ENCODE measurements at regions not wholly inside any gene's neighbourhood (a gene's known extent, or its start where the extent isn't known, plus 50 kb on each side); places are given as distances from the start of the nearest gene placed in this dataset.
"Not testable (repeated sequence)": the region's sequence is repeated elsewhere in the genome, so short reads cannot be mapped to it uniquely, and the experiment has no call there.

DNA sequence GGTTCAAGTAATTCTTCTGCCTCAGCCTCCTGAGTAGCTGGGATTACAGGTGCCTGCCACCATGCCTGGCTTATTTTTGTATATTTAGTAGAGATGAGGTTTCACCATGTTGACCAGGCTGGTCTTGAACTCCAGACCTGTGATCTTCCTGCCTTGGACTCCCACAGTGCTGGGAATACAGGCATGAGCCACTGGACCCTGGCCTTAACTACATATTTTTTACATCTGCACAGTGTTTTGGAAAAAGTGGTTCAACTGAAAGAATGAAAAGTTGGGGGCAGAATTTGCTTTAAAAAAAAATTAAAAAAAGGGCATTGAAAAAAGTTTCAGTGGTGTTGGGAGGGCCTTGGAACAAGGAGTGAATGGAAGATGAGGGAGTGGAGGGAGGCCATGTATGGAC, 88.9 kb upstream of the TPTE start:
- ATAC-seq (replicated peaks in 6 of 8); H3K4me1 ChIP-seq (replicated peaks in 1 of 2); in situ Hi-C loops (cut with MboI; ENCODE audit: low pct_unique_long_range_greater_than_20kb in 2 of 9, low sequenced_read_pairs in 9 of 9, unreplicated experiment in 9 of 9); H3K4me3 ChIP-seq; H3K27ac ChIP-seq: not testable (repeated sequence)

DNA sequence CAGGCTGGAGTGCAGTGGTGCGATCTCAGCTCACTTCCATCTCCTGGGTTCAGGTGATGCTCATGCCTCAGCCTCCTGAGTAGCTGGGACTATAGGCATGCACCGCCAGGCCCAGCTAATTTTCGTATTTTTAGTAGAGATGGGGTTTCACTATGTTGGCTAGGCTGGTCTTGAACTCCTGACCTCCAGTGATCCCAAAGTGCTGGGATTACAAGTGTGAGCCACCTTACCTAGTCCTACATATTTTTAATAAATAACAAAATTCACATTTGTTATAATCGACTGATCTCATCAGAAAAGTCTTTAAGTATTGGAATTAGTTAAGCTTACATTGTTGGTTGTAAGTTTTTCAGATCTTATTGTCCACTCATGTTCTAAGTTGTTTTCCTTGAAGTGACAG, 83.4 kb upstream of the TPTE start:
- H3K27ac ChIP-seq; H3K4me1 ChIP-seq (replicated peaks in 1 of 2); ATAC-seq (replicated peaks in 6 of 8); in situ Hi-C loops (cut with MboI; ENCODE audit: low pct_unique_long_range_greater_than_20kb in 2 of 9, low sequenced_read_pairs in 9 of 9, unreplicated experiment in 9 of 9); H3K4me3 ChIP-seq: not testable (repeated sequence)
- WGBS, 10 experiments, result 2 to 49% (median 26%) methylated on average over 3 to 4 of the region's 4 CpGs

DNA sequence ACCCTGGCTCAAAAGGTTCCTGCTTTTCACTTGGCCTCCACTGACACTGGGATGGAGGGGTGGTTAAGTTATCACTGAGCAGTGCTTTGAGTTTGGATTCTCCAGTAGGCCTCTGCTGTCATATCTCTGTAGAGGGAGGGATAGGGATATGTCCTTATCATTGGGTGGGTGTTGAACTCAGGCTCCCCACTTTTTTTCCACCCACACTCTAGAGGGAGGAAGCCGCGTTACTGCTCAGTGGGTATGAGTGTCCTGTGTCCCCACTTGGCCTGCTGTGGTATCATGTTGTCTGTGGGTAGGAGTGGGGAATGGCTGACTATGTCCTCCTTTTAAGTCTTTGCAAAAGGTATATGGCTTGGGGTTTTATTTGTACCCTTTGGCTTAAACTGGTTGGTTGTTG, 80.7 kb upstream of the TPTE start:
- peak in 1 of 8 experiments; percentile 27 for ATAC-seq (replicated peaks in 6 of 8)
- WGBS, 10 experiments, result 48 to 73% (median 66%) methylated on average over 1 to 2 of the region's 2 CpGs; no CpG with 5 or more reads in 2 of the 10 experiments
- H3K4me1 ChIP-seq (replicated peaks in 1 of 2); H3K27ac ChIP-seq; in situ Hi-C loops (cut with MboI; ENCODE audit: low pct_unique_long_range_greater_than_20kb in 2 of 9, low sequenced_read_pairs in 9 of 9, unreplicated experiment in 9 of 9); H3K4me3 ChIP-seq: not testable (repeated sequence)

DNA sequence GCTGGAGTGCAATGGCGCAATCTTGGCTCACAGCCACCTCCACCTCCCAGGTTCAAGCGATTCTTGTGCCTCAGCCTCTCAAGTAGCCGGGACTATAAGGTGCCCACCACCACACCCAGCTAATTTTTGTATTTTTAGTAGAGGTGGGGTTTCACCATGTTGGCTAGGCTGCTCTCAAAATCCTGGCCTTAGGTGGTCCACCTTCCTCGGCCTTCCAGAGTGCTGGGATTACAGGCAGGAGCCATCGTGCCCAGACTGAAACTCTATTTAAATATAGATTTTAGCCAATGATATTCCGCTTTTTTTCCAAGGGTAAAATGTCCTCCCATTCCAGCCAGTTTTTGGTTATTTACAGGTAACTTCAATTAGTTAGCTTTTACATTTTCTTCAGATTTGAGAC, 79.4 kb upstream of the TPTE start:
- H3K27ac ChIP-seq; ATAC-seq (replicated peaks in 6 of 8); in situ Hi-C loops (cut with MboI; ENCODE audit: low pct_unique_long_range_greater_than_20kb in 2 of 9, low sequenced_read_pairs in 9 of 9, unreplicated experiment in 9 of 9); H3K4me1 ChIP-seq (replicated peaks in 1 of 2); H3K4me3 ChIP-seq: not testable (repeated sequence)
- WGBS, 10 experiments, result 0 to 49% (median 18%) methylated on average over 1 to 5 of the region's 6 CpGs; no CpG with 5 or more reads in 1 of the 10 experiments

DNA sequence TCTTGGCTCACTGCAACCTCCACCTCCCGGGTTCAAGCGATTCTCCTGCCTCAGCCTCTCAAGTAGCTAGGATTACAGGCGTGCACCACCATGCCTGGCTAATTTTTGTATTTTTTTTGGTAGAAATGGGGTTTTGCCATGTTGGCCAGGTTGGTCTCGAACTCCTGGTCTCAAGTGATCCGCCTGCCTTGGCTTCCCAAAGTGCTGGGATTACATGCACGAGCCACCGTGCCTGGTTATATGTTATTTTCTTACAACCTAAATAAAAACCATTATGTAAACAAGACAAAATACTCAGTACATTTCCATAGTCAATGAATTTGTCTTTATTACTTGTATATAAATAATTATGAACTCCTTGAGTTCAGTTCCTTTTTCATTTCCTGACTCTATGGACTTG, 75.7 kb upstream of the TPTE start:
- 9 to 57% (median 29%) methylated on average over 3 to 7 of the region's 7 CpGs for WGBS, 10 experiments

DNA sequence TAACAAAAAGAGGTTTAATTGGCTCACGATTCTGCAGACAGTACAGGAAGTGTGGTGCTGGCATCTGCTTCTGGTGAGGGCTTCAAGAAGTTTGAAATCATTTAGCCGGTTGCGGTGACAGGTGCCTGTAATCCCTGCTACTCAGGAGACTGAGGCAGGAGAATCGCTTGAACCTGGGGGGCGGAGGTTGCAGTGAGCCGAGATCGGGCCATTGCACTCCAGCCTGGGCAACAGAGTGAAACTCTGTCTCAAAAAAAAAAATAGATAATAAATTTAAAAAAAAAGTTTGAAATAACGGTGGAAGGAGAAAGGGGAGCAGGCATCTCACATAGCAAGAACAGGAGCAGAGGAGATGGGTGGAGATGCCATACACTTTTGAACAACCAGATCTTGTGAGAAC, 71.9 kb upstream of the TPTE start:
- in situ Hi-C loops (cut with MboI; ENCODE audit: low pct_unique_long_range_greater_than_20kb in 2 of 9, low sequenced_read_pairs in 9 of 9, unreplicated experiment in 9 of 9); H3K27ac ChIP-seq; ATAC-seq (replicated peaks in 6 of 8); H3K4me3 ChIP-seq; H3K4me1 ChIP-seq (replicated peaks in 1 of 2): not testable (repeated sequence)
- WGBS, 10 experiments, result 16 to 67% (median 43%) methylated on average over 3 to 8 of the region's 8 CpGs

More for the DNA sequence above, 75.7 kb upstream of the TPTE start:
- H3K4me3 ChIP-seq; ATAC-seq (replicated peaks in 6 of 8); in situ Hi-C loops (cut with MboI; ENCODE audit: low pct_unique_long_range_greater_than_20kb in 2 of 9, low sequenced_read_pairs in 9 of 9, unreplicated experiment in 9 of 9); H3K27ac ChIP-seq; H3K4me1 ChIP-seq (replicated peaks in 1 of 2): not testable (repeated sequence)

DNA sequence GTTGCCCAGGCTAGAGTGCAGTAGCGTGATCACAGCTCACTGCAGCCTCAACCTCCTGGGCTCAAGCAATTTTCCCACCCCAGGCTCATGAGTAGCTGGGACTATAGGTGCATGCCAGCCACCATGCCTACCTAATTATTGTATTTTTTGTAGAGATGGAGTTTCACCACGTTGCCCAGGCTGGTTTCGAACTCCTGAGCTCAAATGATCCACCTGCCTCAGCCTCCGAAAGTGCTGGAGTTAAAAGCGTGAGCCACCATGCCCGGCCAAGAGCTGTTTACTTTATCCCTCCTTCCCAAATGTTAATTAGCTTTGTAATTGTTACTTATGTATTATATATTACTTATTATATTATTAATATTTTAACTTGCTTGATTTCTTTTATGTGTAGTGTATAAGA, 70.1 kb upstream of the TPTE start:
- in situ Hi-C loops (cut with MboI; ENCODE audit: low pct_unique_long_range_greater_than_20kb in 2 of 9, low sequenced_read_pairs in 9 of 9, unreplicated experiment in 9 of 9); H3K4me1 ChIP-seq (replicated peaks in 1 of 2); H3K27ac ChIP-seq; H3K4me3 ChIP-seq; ATAC-seq (replicated peaks in 6 of 8): not testable (repeated sequence)
- 10 to 62% (median 32%) methylated on average over 2 to 5 of the region's 6 CpGs; no CpG with 5 or more reads in 2 of the 10 experiments for WGBS, 10 experiments

DNA sequence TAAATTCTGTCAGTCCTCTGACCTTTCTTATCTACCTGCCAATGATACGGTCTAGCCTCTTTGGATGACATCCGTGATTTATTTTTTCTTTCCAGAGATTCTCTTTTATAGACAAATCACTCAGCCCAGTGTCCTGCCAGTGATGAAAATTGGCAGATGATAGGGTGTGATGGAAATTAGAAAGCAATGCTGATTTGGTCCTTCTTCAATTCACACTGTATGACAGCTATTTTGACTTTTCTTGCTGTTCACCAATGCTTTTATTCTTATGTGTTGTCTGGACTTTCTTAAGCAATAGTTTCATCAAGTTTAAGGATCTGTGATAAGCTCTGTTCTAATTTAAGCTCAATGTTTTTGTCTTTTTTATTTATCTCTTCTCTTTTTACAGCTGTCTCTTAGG, 63.6 kb upstream of the TPTE start:
- H3K27ac ChIP-seq; in situ Hi-C loops (cut with MboI; ENCODE audit: low pct_unique_long_range_greater_than_20kb in 2 of 9, low sequenced_read_pairs in 9 of 9, unreplicated experiment in 9 of 9); ATAC-seq (replicated peaks in 6 of 8); H3K4me1 ChIP-seq (replicated peaks in 1 of 2); H3K4me3 ChIP-seq: not testable (repeated sequence)
- WGBS, 10 experiments, result 2 to 30% (median 18%) methylated on average over 2 of the region's 2 CpGs

DNA sequence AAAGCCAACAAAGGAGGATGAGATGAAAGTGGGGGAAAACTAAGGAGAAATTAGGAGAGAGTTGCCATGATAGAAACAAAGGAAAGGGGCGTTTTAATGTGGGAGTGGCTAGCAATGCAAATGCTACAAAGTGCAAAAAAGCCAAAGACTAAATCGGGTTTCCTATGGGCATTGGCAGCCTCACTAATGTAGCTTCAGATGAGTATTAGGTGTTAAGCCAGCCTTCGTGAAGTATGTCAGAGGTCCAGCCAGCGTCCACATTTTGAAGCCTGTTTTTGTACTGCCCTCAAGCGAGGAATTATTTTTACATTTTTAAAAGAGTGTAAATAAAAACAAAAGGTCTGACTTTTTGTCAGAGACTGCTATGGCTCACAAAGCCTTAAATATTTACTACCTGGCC, 60.4 kb upstream of the TPTE start:
- in situ Hi-C loops (cut with MboI; ENCODE audit: low pct_unique_long_range_greater_than_20kb in 2 of 9, low sequenced_read_pairs in 9 of 9, unreplicated experiment in 9 of 9), result not testable (repeated sequence)

DNA sequence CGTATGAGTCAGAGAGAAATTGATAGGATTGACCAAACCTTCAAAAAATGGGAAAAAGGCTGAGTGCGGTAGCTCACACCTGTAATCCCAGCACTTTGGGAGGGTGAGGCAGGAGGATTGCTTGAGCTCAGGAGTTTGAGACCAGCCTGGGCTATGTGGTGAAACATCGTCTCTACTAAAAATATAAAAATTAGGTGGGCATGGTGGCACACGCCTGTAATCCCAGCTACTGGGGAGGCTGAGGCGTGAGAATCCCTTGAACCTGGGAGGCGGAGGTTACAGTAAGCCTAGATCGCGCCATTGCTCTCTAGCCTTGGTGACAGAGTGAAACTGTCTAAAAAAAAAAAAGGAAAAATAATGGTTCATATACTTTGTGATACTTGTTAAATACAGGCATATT, 59.9 kb upstream of the TPTE start:
- 18 to 64% (median 46%) methylated on average over 8 of the region's 8 CpGs for WGBS, 10 experiments
- H3K4me3 ChIP-seq; in situ Hi-C loops (cut with MboI; ENCODE audit: low pct_unique_long_range_greater_than_20kb in 2 of 9, low sequenced_read_pairs in 9 of 9, unreplicated experiment in 9 of 9); H3K4me1 ChIP-seq (replicated peaks in 1 of 2); ATAC-seq (replicated peaks in 6 of 8); H3K27ac ChIP-seq: not testable (repeated sequence)

More for the DNA sequence above, 60.4 kb upstream of the TPTE start:
- not testable (repeated sequence) for H3K4me1 ChIP-seq (replicated peaks in 1 of 2); ATAC-seq (replicated peaks in 6 of 8); H3K4me3 ChIP-seq; H3K27ac ChIP-seq
- WGBS, 10 experiments, result 9 to 45% (median 31%) methylated on average over 4 to 5 of the region's 5 CpGs

DNA sequence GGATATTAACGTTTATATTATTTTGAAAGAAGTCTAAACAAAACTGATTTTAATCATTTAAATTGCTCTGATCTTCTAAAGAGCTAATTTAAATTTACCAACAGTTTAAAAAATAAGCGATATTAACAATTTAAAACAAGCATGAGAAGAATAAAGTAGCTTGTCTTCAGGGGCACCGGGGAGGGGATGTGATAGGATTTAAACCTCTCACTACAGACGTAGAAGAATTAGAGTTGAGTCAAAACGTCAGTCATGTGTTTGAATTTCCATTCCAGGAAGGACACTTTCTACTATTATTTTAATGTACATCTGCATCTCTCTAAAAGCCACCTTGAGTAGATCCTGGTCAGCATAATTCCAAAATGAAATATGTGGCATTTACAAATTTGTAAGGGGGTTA, 58.2 kb upstream of the TPTE start:
- in situ Hi-C loops (cut with MboI; ENCODE audit: low pct_unique_long_range_greater_than_20kb in 2 of 9, low sequenced_read_pairs in 9 of 9, unreplicated experiment in 9 of 9), result no loop called here
- Histone ChIP-seq H3K27ac (no peak overlapping the region), H3K4me3 (no peak overlapping the region), H3K4me1 (replicated peaks in 1 of 2) (no peaks in the 10 kb centered on the region)
- WGBS, 10 experiments, result 3 to 34% (median 14%) methylated on average over 5 of the region's 5 CpGs
- ATAC-seq (replicated peaks in 6 of 8), result no peak

DNA sequence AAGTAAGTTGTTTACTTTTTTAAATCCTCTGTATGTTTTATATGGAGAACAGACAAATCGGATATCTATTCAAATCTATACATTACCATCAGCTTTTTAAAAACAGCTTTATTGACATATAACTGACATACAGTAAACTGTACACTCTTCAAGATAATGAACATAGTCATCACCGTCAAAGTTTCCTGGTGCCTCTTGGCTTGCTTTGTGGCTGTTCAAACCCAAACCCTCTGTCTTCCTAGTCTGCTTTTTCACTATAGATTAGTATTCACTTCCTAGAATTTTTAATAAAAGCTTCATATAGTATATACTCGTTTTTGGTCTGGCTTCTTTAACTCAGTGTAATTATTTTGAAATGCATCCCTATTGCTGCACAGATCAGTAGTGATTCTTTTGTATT, 56.4 kb upstream of the TPTE start:
- no peak overlapping the region for H3K4me3 ChIP-seq
- in situ Hi-C loops (cut with MboI; ENCODE audit: low pct_unique_long_range_greater_than_20kb in 2 of 9, low sequenced_read_pairs in 9 of 9, unreplicated experiment in 9 of 9), result no loop called here
- H3K27ac ChIP-seq, result no peak overlapping the region
- 7 to 33% (median 19%) methylated on average over 3 of the region's 3 CpGs for WGBS, 10 experiments
- H3K4me1 ChIP-seq (replicated peaks in 1 of 2), result no peaks in the 10 kb centered on the region
- no peak for ATAC-seq (replicated peaks in 6 of 8)

DNA sequence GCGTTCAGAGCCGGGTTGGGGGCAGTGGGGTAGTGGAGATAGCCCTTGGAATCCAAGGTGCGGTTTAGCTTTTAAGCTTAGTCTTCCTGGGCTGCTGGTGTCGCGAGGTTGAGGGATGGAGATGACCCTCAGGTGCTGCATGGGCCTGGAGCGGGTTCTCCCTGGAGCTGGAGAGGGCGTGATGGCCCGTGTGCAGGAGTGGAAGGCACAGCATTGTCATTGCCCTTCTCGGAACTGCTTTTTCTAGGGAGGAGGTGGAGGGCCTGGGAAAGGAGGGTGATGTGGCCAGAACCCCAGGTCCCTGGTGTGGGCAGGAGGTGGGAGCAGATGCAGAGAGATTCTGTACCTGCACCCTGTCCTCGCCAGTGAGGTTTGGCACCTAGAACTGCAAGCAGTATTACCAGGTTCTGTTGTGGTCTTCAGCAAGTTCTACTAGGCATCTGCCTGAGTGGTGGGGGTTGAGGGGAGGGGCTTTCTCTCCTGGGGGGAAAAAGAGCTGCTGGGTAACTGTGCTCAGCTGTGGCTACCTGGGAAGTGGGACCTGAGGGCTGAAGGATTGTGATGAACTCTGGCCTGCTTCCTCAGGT, 55.8 kb upstream of the TPTE start:
- H3K27ac ChIP-seq; H3K4me1 ChIP-seq (replicated peaks in 1 of 2); in situ Hi-C loops (cut with MboI; ENCODE audit: low pct_unique_long_range_greater_than_20kb in 2 of 9, low sequenced_read_pairs in 9 of 9, unreplicated experiment in 9 of 9); H3K4me3 ChIP-seq: not testable (repeated sequence)
- ATAC-seq (replicated peaks in 6 of 8), result peak in 3 of 8 experiments; percentile 17 to 24 (median 17)
- 2 to 43% (median 18%) methylated on average over 2 to 10 of the region's 10 CpGs for WGBS, 10 experiments

DNA sequence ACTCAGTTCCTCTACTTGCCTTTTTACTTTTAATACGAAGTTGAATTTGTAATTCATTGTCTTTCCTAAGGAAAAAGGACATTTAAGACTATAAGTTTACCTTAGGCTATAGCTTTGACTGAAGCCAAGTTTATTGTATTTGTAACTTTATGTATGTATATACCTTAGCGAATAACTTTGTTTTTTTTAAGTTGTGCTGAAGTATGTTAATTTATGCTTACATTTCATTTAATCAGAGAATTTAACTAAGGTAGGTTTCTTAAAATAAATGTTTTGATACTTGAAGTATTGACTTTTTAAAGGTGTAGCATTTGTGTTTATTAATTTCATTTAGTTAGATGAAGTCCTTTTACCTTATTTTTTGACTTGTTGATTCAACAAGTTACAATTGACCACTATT, 55.2 kb upstream of the TPTE start:
- Histone ChIP-seq H3K4me3 (no peak overlapping the region), H3K27ac (no peak overlapping the region), H3K4me1 (replicated peaks in 1 of 2) (no peaks in the 10 kb centered on the region)
- in situ Hi-C loops (cut with MboI; ENCODE audit: low pct_unique_long_range_greater_than_20kb in 2 of 9, low sequenced_read_pairs in 9 of 9, unreplicated experiment in 9 of 9), result no loop called here
- WGBS, 10 experiments, result 6 to 33% (median 24%) methylated on average over 2 of the region's 2 CpGs
- ATAC-seq (replicated peaks in 6 of 8), result no peak

All from motor neuron (in vitro differentiated cells).